IPS-20b (cell line): ENCODE measurements at regions not wholly inside any gene's neighbourhood (a gene's known extent, or its start where the extent isn't known, plus 50 kb on each side); places are given as distances from the start of the nearest gene placed in this dataset.

Experiments used
- H3K27ac ChIP-seq: one replicate; pipeline ENCODE4 v1.5.1; 2013; ENCODE audit warnings: low read length
- H3K27me3 ChIP-seq: 2 replicates; pipeline ENCODE4 v1.6.1; 2013; ENCODE audit warnings: mild to moderate bottlenecking, low read length, inconsistent platforms; ENCODE audit not compliant: insufficient read depth
- H3K36me3 ChIP-seq: 2 replicates; pipeline ENCODE4 v1.6.1; 2013; ENCODE audit warnings: low read depth, mild to moderate bottlenecking, inconsistent platforms, low read length, moderate library complexity; ENCODE audit not compliant: insufficient read depth
- H3K4me1 ChIP-seq: 2 replicates; pipeline ENCODE4 v1.6.1; 2013; ENCODE audit warnings: mild to moderate bottlenecking, control low read depth, inconsistent platforms, low read length, moderate library complexity; ENCODE audit not compliant: insufficient read depth
- H3K4me3 ChIP-seq: 2 replicates; pipeline ENCODE4 v1.5.1; 2013; ENCODE audit warnings: mild to moderate bottlenecking, low read length, inconsistent platforms
- H3K9ac ChIP-seq: 2 replicates; pipeline ENCODE4 v1.6.1; 2013; ENCODE audit warnings: low read depth, mild to moderate bottlenecking, inconsistent platforms, low read length, moderate library complexity
- H3K9me3 ChIP-seq: 2 replicates; pipeline ENCODE4 v1.6.1; 2013; ENCODE audit warnings: mild to moderate bottlenecking, low read depth, low read length, inconsistent platforms; ENCODE audit not compliant: insufficient read depth

DNA sequence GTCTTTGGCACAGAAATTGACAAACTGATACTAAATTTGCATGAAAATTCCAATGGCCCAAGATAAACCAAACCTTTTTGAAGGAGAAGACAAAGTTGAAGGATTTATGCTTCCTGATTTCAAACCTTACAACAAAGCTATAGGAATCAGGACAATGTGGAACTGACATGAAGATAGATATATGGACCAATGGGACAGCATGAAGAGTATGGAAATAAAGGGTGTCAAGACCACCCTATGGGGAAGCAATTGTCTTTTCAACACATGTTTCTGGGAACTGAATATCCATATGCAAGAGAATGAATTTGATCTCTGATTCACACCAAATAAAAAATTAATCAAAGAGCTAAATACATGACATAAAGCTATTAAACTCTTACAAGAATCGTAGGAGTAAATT is 77.2 kb upstream of the ADARB2 start:
- no peak overlapping the region for H3K27ac ChIP-seq
- no peaks in the 10 kb centered on the region for H3K36me3 ChIP-seq
- H3K27me3 ChIP-seq = no peaks in the 10 kb centered on the region
- H3K9me3 ChIP-seq = peaks cover 3% of the 10 kb centered on the region; the same call in 1 of the 2 replicates
- H3K4me1 ChIP-seq = peaks cover 8% of the 10 kb centered on the region
- H3K4me3 ChIP-seq = no peak overlapping the region
- no peak overlapping the region for H3K9ac ChIP-seq

DNA sequence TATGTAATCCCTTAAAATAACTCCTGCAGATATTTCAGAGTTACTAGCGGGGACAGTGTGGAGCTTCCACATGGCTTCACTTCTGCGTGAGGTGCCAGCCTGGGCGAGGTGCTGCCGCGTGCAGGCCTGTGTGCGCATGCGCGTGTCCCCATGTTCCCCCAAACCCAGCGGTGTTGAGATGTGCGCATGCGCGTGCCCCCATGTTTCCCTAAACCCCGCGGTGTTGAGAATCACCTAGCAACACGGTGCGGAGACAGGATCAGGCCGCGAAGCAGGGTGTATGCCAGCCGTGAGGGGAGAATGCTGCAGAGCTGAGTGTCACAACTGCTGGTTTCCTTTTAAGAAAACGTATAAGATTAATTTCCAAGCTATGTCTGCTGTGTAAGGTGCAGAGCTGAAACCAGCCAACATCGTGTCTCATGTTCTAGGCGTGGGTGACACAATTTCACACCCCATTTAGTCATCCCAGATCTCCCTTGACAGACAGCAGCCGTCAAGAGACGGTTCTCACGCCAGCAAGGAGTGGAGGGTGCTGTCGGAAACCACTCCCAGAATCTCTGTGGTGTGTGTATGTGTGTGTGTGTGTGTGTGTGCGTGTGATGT is 71.9 kb upstream of the ADARB2 start:
- H3K27me3 ChIP-seq = no peaks in the 10 kb centered on the region
- no peak overlapping the region for H3K27ac ChIP-seq
- H3K4me1 ChIP-seq = peaks cover 8% of the 10 kb centered on the region
- H3K9me3 ChIP-seq = no peaks in the 10 kb centered on the region
- H3K9ac ChIP-seq = no peak overlapping the region
- H3K36me3 ChIP-seq = no peaks in the 10 kb centered on the region
- no peak overlapping the region for H3K4me3 ChIP-seq

DNA sequence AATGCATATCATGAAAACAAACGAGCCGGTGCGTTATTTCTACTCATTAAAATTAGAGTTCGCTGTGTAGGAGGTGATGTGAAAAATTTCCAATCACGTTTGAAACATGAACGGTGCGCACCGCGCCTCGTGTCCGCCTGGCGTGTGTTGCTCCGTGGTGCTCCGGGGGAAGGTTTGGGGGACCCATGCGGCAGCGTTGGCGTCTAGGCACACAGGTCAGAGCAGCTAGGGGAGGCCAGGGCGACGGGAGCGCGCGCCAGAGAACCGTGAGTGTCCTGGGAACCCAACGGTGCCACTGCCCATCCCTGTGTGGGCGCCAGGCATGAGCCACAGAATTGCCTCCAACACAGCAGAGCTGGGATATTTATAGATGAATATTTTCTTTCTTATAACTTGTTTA is 70.6 kb upstream of the ADARB2 start:
- Histone ChIP-seq H3K27me3 (no peaks in the 10 kb centered on the region), H3K4me1 (peaks cover 8% of the 10 kb centered on the region), H3K36me3 (no peaks in the 10 kb centered on the region), H3K9me3 (no peaks in the 10 kb centered on the region), H3K4me3 (no peak overlapping the region), H3K9ac (no peak overlapping the region), H3K27ac (no peak overlapping the region)

DNA sequence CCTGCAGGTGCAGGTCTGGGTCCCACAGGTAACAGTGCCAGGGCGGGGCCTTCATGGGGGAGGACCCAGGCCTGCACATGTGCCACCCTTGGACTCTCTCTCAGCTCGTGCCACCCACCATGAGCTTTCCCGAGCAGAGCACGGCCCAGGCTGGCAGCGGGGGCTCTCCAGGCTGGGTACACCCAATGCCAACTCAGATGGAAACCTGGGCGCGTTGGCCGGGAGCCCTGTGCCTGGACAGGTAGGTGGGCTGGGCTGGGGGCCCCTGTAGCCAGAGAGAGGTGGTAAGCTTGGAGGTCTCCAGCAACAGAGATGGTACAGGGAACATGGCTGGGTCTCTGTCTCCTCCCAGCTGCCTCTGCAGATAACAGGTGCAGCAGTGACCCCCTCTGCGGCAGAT is 69.9 kb upstream of the ADARB2 start:
- Histone ChIP-seq H3K27me3 (no peaks in the 10 kb centered on the region), H3K4me1 (peaks cover 8% of the 10 kb centered on the region), H3K27ac (no peak overlapping the region), H3K9me3 (no peaks in the 10 kb centered on the region), H3K9ac (no peak overlapping the region), H3K36me3 (no peaks in the 10 kb centered on the region), H3K4me3 (no peak overlapping the region)

DNA sequence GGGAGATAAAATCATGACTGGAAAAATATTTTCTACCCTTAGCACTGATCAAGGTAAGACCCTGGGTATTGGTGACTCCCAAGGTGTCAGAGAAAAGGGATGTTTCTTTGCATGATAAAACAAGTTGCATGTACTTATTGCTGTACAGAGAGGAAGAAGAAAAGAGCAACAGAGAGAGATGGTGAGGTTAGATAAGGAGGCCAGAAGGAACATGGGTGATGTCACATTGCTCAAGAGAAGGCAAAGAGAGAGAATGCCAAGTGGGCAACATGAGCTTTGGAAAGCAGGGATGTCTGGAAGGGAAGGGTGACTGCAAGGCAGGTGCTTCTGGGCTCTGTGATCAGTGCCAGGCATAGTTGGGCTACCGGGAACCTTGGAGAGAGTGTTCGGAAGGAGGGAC is 65.1 kb upstream of the ADARB2 start:
- Histone ChIP-seq H3K4me3 (no peak overlapping the region), H3K9ac (no peak overlapping the region), H3K4me1 (no peaks in the 10 kb centered on the region), H3K9me3 (no peaks in the 10 kb centered on the region), H3K36me3 (no peaks in the 10 kb centered on the region), H3K27me3 (no peaks in the 10 kb centered on the region), H3K27ac (no peak overlapping the region)

DNA sequence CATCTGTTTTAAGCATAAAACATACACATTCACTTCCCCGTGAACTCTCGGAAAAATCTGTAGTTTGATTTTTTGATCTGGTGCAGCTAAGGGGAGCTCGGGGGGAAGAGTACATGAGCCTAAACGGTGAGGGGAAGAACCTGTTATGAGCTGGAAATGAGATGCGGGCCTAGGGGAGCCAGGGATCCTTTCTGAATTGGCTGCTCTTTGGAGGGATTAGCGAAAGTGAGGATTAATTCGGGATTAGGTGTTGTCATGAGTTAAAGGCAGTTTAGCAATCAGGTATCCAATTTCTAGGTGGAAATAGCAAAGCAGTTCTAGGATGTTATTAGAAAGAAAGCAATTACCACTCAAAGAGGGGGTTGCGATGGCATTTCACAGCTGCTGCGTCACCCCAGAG is 51.1 kb upstream of the ADARB2 start:
- H3K9ac ChIP-seq = no peak overlapping the region
- no peak overlapping the region for H3K4me3 ChIP-seq
- no peaks in the 10 kb centered on the region for H3K27me3 ChIP-seq
- H3K27ac ChIP-seq = no peak overlapping the region
- H3K9me3 ChIP-seq = no peaks in the 10 kb centered on the region
- H3K4me1 ChIP-seq = peaks cover 8% of the 10 kb centered on the region; the same call in 1 of the 2 replicates
- H3K36me3 ChIP-seq = no peaks in the 10 kb centered on the region
